HG02759 (cell line): ENCODE measurements at regions not wholly inside any gene's neighbourhood (a gene's known extent, or its start where the extent isn't known, plus 50 kb on each side); places are given as distances from the start of the nearest gene placed in this dataset.
"Not testable (repeated sequence)": the region's sequence is repeated elsewhere in the genome, so short reads cannot be mapped to it uniquely, and the experiment has no call there.

Source experiments
- ATAC-seq: cut with Tn5 transposase; IDR thresholded peaks from one replicate; pipeline ENCODE4 v1.9.1; 2021; ENCODE audit warnings: mild to moderate bottlenecking, moderate library complexity; ENCODE audit not compliant: unreplicated experiment

GRCh38 chr2:57465967-57466366 is 580.6 kb upstream of the VRK2 start:
- no peak for ATAC-seq

DNA sequence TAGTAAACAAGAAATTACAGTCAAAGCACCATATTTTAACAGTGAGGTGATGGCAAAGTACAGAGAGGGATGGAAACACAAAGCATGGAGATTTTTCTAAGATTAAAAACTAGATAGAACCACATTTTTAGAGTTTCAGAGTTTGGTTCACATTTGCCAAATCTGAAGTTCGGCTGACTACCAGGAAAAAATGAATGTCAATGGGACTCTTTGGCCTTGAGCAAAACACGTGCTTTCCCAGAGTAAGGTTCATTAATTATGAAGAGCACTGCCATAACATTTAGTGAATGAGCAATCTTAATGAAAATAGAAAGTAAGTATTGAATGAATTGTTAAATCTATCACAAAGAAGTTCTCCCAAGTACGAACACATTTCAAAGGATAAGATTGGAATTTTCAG is 571.2 kb upstream of the VRK2 start:
- ATAC-seq, result no peak

- no peak for ATAC-seq
Measured at GRCh38 chr2:57479981-57480380, 566.6 kb upstream of the VRK2 start.

DNA sequence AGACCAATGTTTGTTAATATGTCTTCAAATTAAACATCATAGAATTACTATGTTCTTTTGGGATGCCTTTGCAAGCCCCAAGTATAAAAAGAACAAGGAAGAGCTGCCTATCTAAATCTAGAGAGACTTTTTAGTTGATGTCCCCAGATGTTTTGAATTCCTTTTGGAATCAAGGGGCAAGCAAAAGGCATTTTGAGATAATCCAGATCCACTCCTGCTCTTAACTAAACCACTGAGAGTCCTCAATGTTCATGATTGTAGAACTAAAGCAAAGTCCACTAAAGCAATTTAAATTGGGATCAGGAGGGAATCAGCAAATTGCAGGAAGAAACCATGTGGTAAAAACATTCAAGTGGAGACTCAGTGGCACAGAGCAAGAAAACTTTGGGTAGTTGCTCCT is 558.5 kb upstream of the VRK2 start:
- ATAC-seq, result no peak

GRCh38 chr2:57490741-57491140 is 555.9 kb upstream of the VRK2 start:
- ATAC-seq, result no peak

DNA sequence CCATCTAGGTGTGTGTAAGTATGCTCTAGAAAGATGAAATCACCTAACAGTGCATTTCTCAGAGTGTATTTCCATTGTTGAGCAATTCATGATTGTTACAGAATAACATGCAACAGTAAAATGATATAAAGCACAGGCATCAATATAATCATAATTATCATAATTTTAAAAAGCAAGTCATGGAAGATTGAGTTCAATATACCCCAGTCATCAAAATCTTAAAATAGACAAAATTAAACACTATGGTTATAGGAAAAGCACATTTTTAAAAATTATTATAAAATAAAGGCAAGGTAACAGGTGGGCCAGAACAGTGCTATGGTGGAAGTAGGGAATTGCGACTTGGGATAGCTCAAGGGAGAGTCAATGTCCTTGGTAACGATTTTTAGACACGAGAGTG is 555.4 kb upstream of the VRK2 start:
- no peak for ATAC-seq

- ATAC-seq, result not testable (repeated sequence)
Measured at GRCh38 chr2:57493966-57494365, 552.6 kb upstream of the VRK2 start.

DNA sequence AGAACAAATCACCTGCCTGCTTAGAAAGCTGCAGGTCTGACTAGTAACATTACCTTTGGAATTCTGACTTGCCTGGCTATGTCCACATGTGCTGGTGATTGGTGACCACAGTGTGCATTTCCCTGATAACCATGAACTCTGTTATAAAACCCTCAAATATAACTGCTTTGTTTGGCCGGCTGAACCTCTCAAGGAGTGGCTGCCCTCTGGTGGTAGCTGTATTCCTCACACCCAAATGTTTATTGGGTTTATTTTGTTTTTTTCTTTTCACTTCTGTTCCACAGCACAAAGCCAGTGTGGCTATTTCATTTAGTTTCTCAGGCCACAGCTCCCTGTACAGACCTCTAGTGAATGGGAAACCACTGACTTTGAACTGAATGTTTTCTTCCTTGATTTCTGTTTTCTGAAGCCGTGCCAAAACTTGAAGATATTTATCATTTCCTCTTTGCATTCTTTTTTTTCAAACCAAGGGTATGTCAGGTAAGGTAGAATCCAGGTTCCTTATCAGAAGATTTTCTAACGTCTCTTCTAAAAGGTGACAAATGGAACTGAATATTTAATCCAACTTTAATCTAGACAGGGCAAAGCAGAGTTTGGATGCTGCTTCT is 549.0 kb upstream of the VRK2 start:
- ATAC-seq, result peak; percentile 85

DNA sequence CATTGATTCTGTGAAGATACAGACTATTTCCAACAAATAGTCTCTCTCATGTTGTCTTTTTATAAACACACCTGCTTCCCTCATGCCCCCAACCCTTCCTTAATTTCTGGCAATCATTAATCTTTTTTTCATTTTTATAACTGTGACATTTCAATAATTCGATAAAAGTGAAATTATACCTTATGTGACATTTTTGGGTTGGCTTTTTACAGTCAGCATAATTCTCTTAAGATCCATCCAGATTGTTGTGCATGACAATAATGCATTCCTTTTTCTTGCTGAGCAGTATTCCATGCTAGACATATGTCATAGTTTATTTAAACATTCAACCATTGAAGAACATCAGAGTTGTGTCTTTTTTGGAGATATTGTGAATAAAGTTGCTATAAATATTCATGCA is 541.8 kb upstream of the VRK2 start:
- no peak for ATAC-seq

GRCh38 chr2:57509189-57509588 is 537.4 kb upstream of the VRK2 start:
- no peak for ATAC-seq

DNA sequence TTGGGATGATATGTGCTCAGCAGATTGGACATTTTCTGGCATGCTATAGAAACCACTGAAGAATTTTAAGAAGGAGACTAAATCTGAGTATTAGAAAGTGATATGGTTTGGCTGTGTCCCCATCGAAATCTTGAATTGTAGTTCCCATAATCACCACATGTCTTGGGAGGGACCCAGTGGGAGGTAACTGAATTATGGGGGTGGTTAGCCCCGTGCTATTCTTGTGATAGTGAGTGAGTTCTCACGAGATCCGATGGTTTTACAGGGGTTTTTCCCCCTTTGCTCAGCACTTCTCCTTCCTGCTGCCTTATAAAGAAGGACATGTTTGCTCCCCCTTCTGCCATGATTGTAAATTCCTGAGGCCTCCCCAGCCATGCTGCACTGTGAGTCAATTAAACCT is 535.9 kb upstream of the VRK2 start:
- ATAC-seq, result peak; percentile 48

GRCh38 chr2:57515366-57515765 is 531.2 kb upstream of the VRK2 start:
- no peak for ATAC-seq

GRCh38 chr2:57516698-57517340 is 529.8 kb upstream of the VRK2 start:
- ATAC-seq, result peak; percentile 90

DNA sequence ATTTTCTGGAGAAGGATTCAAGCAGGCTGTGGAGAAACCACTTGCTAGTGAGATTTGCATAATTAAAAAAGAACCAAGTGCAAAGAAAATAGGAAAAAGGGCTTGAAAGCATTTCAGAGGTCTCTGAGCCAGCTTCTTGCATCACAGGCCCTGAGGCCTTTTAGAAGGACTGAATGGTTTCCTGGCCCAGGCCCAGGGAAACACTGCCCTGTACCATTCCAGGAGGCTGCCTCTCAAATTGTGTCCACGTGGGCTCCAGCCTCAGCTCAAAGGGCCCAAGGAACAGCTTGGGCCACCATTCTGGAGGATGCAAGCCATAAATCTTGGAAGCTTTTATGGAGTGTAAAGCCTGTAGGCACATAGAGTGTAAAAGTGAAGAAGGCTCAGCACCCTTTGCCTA is 523.3 kb upstream of the VRK2 start:
- ATAC-seq, result no peak

- ATAC-seq, result no peak
Measured at GRCh38 chr2:57527685-57528084, 518.9 kb upstream of the VRK2 start.

DNA sequence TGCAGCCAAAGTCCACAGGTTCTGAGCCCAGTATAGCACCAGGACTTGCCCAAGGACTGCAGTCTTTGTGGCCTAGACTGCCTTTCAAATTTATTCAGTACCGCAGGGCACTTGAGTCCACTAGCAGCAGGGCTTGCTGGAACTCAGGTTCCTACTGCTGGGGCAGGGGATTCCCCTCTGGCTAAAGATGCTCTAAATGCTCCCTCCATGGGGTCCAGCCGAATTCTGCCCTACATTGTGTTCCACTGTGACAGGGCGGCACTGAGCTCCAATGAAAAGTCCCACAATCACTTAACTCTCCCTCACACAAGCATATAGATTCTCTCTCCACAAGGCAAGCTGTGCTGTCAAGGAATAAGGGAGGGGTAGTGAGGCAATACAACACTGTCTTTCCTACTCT is 518.1 kb upstream of the VRK2 start:
- ATAC-seq, result no peak

- ATAC-seq, result no peak
Measured at GRCh38 chr2:57534358-57534757, 512.2 kb upstream of the VRK2 start.

- no peak for ATAC-seq
Measured at GRCh38 chr2:57536535-57537231, 509.9 kb upstream of the VRK2 start.

GRCh38 chr2:57539761-57540160 is 506.8 kb upstream of the VRK2 start:
- ATAC-seq, result no peak

DNA sequence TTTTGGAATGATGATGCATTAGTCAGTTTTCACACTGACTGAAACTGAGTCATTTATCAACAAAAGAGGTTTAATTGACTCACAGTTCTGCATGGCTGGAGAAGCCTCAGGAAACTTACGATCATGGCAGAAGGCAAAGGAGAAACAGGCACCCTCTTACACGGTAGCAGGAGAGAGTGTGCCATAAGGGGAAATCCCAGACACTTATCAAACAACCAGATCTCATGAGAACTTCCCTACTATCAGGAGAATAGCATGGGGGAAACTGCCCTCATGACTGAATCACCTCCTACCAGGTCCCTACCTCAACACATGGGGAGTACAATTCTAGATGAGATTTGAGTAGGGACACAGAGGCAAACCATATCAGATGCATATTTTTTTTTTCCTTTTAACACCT is 504.5 kb upstream of the VRK2 start:
- no peak for ATAC-seq

DNA sequence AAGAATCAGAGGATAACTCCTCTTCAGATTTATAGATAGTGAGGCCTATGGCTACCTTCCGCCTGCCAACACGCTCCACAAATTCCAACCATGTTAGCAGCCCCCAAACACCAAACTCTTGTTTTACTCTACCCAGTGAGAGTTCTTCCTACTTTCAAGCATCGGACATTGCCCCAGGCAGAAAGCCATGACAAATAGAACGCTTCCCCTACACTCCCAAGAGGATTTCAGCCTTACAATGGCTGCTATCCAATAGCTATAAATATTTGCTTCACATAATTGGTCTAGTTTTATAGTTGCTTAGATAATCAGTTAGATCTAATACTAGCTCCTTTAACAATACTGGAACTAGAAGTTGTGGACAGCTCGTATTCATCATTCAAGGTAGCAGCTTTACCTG is 503.4 kb upstream of the VRK2 start:
- ATAC-seq, result no peak

DNA sequence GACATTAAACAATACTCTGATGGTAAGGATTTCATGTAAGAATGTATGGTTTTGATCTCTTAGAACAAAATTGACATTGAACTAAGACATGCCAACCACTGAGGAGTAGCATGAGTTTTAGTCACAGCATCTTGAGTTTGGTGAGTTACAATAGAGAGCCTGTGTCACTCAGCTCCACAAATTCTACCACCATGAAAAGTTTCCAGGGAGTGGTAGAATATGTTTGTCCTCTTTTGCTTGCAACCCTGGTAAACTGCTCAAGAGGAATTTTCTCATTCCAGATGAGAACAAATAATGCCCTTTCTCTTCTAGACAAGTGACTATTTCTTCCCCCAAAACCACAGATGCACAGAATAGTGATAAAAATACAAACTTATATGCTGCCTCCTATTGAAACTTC is 502.0 kb upstream of the VRK2 start:
- no peak for ATAC-seq
